Fibroblast of villous mesenchyme (primary cell): ENCODE measurements at regions not wholly inside any gene's neighbourhood (a gene's known extent, or its start where the extent isn't known, plus 50 kb on each side); places are given as distances from the start of the nearest gene placed in this dataset.

ENCODE experiments used
- DNase-seq: peaks from one replicate; pipeline ENCODE4 v3.0.0-alpha.2; 2010; ENCODE audit warnings: low read depth
- H3K4me3 ChIP-seq: 2 replicates; pipeline ENCODE4 v1.5.1; 2011; ENCODE audit warnings: low read depth, mild to moderate bottlenecking, low read length
- TF ChIP-seq, protein P1 (sequence below): IDR thresholded peaks from 2 replicates; pipeline ENCODE4 v1.5.1; 2012; ENCODE audit warnings: low read depth, mild to moderate bottlenecking, low read length; ENCODE audit not compliant: insufficient read depth

DNA sequence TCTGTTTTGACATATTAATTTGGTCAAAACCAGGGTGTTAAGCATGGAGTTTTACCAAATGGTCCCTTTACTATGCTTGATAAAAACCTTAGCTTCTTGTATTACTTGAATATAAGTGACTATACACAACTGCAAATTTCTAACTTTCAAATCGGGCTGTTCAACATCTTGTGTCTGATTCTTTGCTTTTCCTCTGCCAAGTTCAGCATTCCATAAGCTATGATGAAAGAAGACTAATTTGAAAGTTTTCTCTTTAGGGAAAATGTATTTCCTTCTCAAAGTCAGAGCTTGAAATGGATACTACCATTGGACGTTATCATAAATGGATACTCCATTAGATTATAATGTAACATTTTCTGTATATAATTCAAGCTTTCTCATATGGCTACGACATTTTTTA is 792.9 kb downstream of the EFNA5 start:
- DNase-seq, result no peak

DNA sequence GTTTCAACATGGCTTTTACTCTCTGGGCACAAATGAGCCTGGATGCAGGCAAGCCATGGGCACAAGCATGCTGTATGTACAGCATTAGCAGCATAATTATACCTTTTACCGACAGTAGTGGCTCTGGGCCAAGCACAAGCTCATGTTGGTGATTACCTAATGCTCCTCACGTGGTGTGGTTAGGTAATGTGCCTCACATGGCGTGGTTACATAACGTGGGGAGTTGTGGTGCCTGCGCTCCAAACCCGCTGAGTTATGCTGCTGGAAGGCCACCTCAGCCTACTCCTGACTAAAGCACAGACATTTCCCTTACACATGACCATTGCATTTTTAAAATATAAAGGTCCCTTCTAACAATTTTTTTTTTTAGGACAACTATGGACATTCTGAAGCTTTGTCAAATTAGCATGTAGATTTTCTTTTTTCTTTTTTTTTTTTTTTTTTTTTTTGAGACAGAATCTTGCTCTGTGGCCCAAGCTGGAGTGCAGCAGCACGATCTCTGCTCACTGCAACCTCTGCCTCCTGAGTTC is 794.0 kb downstream of the EFNA5 start:
- DNase-seq, result no peak
- TF ChIP-seq, protein P1, sequence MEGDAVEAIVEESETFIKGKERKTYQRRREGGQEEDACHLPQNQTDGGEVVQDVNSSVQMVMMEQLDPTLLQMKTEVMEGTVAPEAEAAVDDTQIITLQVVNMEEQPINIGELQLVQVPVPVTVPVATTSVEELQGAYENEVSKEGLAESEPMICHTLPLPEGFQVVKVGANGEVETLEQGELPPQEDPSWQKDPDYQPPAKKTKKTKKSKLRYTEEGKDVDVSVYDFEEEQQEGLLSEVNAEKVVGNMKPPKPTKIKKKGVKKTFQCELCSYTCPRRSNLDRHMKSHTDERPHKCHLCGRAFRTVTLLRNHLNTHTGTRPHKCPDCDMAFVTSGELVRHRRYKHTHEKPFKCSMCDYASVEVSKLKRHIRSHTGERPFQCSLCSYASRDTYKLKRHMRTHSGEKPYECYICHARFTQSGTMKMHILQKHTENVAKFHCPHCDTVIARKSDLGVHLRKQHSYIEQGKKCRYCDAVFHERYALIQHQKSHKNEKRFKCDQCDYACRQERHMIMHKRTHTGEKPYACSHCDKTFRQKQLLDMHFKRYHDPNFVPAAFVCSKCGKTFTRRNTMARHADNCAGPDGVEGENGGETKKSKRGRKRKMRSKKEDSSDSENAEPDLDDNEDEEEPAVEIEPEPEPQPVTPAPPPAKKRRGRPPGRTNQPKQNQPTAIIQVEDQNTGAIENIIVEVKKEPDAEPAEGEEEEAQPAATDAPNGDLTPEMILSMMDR, result no peak
- no peak overlapping the region for H3K4me3 ChIP-seq

More for the DNA sequence above, 792.9 kb downstream of the EFNA5 start:
- TF ChIP-seq, protein P1, result no peak
- no peak overlapping the region for H3K4me3 ChIP-seq

DNA sequence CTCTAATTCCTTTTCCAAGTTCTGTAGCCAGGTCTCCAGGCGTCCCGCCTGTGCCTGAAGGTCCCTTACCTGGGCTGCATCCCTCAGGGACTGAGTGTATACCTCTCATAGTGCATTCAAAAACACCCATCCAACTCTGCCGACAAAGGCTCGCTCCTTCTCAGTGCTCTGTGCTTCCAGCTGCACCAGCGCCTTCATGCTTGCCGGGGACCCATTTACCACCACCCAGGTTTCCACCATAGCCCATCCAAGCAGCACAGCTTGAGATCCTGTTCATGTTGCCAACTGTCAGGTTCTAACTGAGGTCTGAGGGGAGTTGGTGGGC is 794.5 kb downstream of the EFNA5 start:
- TF ChIP-seq, protein P1, result no peak

DNA sequence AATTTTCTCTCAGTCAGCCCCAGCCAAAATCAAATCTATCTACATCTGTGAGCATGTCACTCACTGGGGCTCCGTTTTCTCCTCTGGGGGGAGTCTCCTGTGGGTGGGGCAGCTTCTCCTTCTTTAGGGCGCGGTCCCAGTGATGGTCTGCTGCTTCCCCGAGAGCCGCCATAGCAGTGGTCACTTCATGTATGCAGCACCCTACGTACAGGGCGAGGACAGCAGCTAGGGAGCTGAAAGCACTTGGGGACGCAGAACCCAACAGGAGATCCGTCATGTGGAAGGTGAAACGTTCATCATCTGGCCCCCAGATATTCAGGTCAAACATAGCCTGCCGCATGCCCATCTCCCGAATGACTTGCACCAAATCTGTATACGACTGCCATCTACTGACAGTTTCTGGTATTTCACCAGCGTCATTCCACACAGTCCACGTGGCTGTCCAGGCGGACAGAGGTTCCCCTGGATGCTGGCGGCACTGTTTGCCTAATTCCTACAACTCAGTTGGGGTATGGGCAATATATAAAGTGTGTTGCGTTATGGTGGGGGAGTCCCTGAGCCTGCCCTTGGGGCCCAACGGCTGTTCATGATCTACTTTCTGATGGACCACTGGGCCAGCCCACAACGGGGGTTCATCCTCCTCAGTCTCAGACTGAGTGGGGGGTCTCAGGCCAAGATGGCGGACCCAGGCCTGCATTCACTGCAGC is 795.0 kb downstream of the EFNA5 start:
- peak; percentile 29 for DNase-seq
- no peak overlapping the region for H3K4me3 ChIP-seq
- TF ChIP-seq, protein P1, result peak; percentile 56

More for the DNA sequence above, 794.5 kb downstream of the EFNA5 start:
- DNase-seq, result no peak
- H3K4me3 ChIP-seq, result no peak overlapping the region

DNA sequence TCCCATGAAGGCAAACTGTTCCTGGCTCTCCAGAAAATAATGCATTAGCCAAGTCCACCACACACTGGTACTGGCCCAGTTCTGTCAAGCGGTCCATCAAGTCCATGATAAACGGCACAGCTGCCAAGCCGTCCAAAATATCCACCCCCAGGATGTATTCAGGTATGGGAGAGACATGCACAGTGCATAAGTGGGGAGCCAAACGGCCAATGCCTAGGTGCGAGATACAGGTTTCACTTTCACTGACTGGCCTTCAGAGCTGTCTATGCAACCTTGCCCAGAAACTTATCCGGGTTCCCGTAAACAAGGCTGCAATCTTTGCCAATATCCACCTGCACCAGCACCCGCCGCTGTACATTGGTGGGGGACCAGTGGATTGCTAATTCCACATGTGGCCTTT is 795.8 kb downstream of the EFNA5 start:
- no peak overlapping the region for H3K4me3 ChIP-seq
- DNase-seq, result no peak
- TF ChIP-seq, protein P1, result no peak

DNA sequence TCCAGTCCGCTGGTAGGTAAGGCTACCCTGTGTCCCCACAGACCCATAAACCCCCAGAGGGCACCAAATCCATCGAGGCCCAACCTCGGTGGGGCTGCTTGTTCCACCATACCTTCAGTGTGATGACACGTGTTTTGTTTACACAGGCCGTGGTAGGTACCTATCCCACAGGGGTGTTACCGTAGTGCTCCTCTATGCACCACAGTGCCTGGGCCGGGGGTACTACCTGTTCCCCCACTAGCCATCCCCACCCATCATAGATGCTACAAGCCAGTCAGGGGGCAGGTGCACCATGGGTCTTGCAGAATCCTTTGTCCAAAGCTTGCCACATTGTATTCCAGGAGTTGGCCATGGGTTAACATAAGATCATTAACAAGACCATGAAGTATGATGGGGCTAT is 796.2 kb downstream of the EFNA5 start:
- TF ChIP-seq, protein P1, result no peak
- DNase-seq, result no peak
- H3K4me3 ChIP-seq, result no peak overlapping the region

DNA sequence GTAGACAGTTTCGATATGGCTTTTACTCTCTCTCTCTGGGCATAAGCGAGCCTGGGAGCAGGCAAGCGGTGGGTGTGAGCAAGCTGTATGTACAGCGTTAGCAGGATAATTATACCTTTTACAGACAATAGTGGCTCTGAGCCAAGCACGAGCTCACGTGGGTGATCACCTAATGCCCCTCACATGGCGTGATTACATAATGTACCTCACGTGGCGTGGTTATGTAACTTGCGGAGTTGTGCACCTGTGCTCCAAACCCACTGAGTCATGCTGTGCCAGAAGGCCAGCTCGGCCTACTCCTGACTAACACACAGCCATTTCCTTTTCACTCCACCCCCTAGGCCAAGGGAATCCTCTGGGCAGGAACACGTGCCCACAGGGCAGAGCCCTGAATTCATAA is 797.2 kb downstream of the EFNA5 start:
- no peak overlapping the region for H3K4me3 ChIP-seq
- TF ChIP-seq, protein P1, result no peak
- no peak for DNase-seq
